Activated naive CD4-positive, alpha-beta T cell treated with anti-CD3 and anti-CD28 coated beads for 36 hours (primary cell): ENCODE measurements at regions not wholly inside any gene's neighbourhood (a gene's known extent, or its start where the extent isn't known, plus 50 kb on each side); places are given as distances from the start of the nearest gene placed in this dataset.

ENCODE experiments used
- CTCF ChIA-PET: fragments of 350-600 bp; sonication (Branson Sonifier 250); formaldehyde crosslinking; loops from one replicate; lab custom pipeline; 2021; ENCODE audit warnings: antibody characterized with exemption; lab: Charles Lee
- DNase-seq: peaks from one replicate; pipeline ENCODE4 v3.0.0-alpha.2; 2020
- H3K27ac Mint-ChIP-seq: one replicate; pipeline ENCODE4 v1.8.0; 2021; ENCODE audit warnings: mild to moderate bottlenecking, mixed read lengths
- H3K27me3 Mint-ChIP-seq: one replicate; pipeline ENCODE4 v1.8.0; 2021; ENCODE audit warnings: low read depth, mixed read lengths
- H3K36me3 Mint-ChIP-seq: one replicate; pipeline ENCODE4 v1.8.0; 2021; ENCODE audit warnings: low read depth, mixed read lengths
- H3K4me1 Mint-ChIP-seq: one replicate; pipeline ENCODE4 v1.8.0; 2021; ENCODE audit warnings: low read depth, mixed read lengths
- H3K4me3 Mint-ChIP-seq: one replicate; pipeline ENCODE4 v1.8.0; 2021; ENCODE audit warnings: mild to moderate bottlenecking, moderate library complexity, mixed read lengths
- H3K9me3 Mint-ChIP-seq: one replicate; pipeline ENCODE4 v1.8.0; 2021; ENCODE audit warnings: mixed read lengths
- intact Hi-C: fragments of 100-400 bp; cut with micrococcal nuclease; formaldehyde crosslinking; loops from one replicate; pipeline ENCODE4 v1.15.1; 2023

GRCh38 chr2:152867397-152867796, 149.0 kb downstream of the ARL6IP6 start:
- CTCF ChIA-PET = no interaction called here
- H3K36me3 Mint-ChIP-seq = no peaks in the 10 kb centered on the region
- DNase-seq = no peak
- H3K27me3 Mint-ChIP-seq = no peaks in the 10 kb centered on the region
- no peak overlapping the region for H3K4me3 Mint-ChIP-seq
- intact Hi-C loops = loop anchor here (10.0 kb wide), 1 partner anchor 647 kb away; no protein-coding TSS in a partner anchor
- peaks cover 6% of the 10 kb centered on the region for H3K9me3 Mint-ChIP-seq
- no peak overlapping the region for H3K27ac Mint-ChIP-seq
- no peaks in the 10 kb centered on the region for H3K4me1 Mint-ChIP-seq

- Mint-ChIP-seq H3K27me3 (peaks cover 3% of the 10 kb centered on the region), H3K9me3 (peaks cover 20% of the 10 kb centered on the region), H3K4me3 (no peak overlapping the region), H3K36me3 (peaks cover 3% of the 10 kb centered on the region), H3K4me1 (no peaks in the 10 kb centered on the region), H3K27ac (no peak overlapping the region)
- DNase-seq = no peak
- CTCF ChIA-PET = no interaction called here
- intact Hi-C loops = loop anchor here (10.0 kb wide), 1 partner anchor 650 kb away; no protein-coding TSS in a partner anchor
Observed at GRCh38 chr2:152864601-152865149, 146.3 kb downstream of the ARL6IP6 start.

GRCh38 chr2:152863826-152864225, 145.4 kb downstream of the ARL6IP6 start:
- CTCF ChIA-PET = no interaction called here
- peaks cover 3% of the 10 kb centered on the region for H3K36me3 Mint-ChIP-seq
- H3K4me1 Mint-ChIP-seq = no peaks in the 10 kb centered on the region
- DNase-seq = no peak
- H3K27me3 Mint-ChIP-seq = peaks cover 5% of the 10 kb centered on the region
- no peak overlapping the region for H3K27ac Mint-ChIP-seq
- peaks cover 20% of the 10 kb centered on the region for H3K9me3 Mint-ChIP-seq
- no peak overlapping the region for H3K4me3 Mint-ChIP-seq
- intact Hi-C loops = loop anchor here (10.0 kb wide), 1 partner anchor 651 kb away; no protein-coding TSS in a partner anchor

GRCh38 chr2:152861349-152861942, 143.0 kb downstream of the ARL6IP6 start:
- CTCF ChIA-PET = interaction anchor here (0.6 to 2.0 kb wide), 4 partner anchors 11 to 327 kb away, joined by 3 to 5 read pairs (median 4); no protein-coding TSS in a partner anchor
- peaks cover 3% of the 10 kb centered on the region for H3K36me3 Mint-ChIP-seq
- intact Hi-C loops = loop anchor here (10.0 kb wide), 1 partner anchor 653 kb away; no protein-coding TSS in a partner anchor
- H3K4me1 Mint-ChIP-seq = no peaks in the 10 kb centered on the region
- no peak overlapping the region for H3K27ac Mint-ChIP-seq
- peaks cover 20% of the 10 kb centered on the region for H3K9me3 Mint-ChIP-seq
- H3K4me3 Mint-ChIP-seq = no peak overlapping the region
- peaks cover 8% of the 10 kb centered on the region for H3K27me3 Mint-ChIP-seq
- DNase-seq = peak; percentile 18

GRCh38 chr2:152858594-152859265, 140.3 kb downstream of the ARL6IP6 start:
- H3K36me3 Mint-ChIP-seq = peaks cover 3% of the 10 kb centered on the region
- intact Hi-C loops = no loop called here
- no peak overlapping the region for H3K4me3 Mint-ChIP-seq
- peaks cover 18% of the 10 kb centered on the region for H3K9me3 Mint-ChIP-seq
- DNase-seq = no peak
- peaks cover 13% of the 10 kb centered on the region for H3K27me3 Mint-ChIP-seq
- H3K27ac Mint-ChIP-seq = no peak overlapping the region
- no peaks in the 10 kb centered on the region for H3K4me1 Mint-ChIP-seq
- CTCF ChIA-PET = interaction anchor here (0.7 kb wide), 1 partner anchor 1144 kb away, joined by 3 read pairs; no protein-coding TSS in a partner anchor

- Mint-ChIP-seq H3K27me3 (peaks cover 12% of the 10 kb centered on the region), H3K9me3 (peaks cover 1% of the 10 kb centered on the region), H3K4me3 (no peak overlapping the region), H3K4me1 (no peaks in the 10 kb centered on the region), H3K27ac (no peak overlapping the region), H3K36me3 (no peaks in the 10 kb centered on the region)
- no peak for DNase-seq
- intact Hi-C loops = no loop called here
- CTCF ChIA-PET = interaction anchor here (0.5 to 0.6 kb wide), 2 partner anchors 40 to 1278 kb away, joined by 3 to 4 read pairs; no protein-coding TSS in a partner anchor
Observed at GRCh38 chr2:152846697-152847470, 128.5 kb downstream of the ARL6IP6 start.

GRCh38 chr2:152835674-152836073, 117.3 kb downstream of the ARL6IP6 start:
- H3K4me3 Mint-ChIP-seq = no peak overlapping the region
- H3K4me1 Mint-ChIP-seq = no peaks in the 10 kb centered on the region
- intact Hi-C loops = no loop called here
- no peak overlapping the region for H3K27ac Mint-ChIP-seq
- peaks cover 2% of the 10 kb centered on the region for H3K9me3 Mint-ChIP-seq
- H3K36me3 Mint-ChIP-seq = no peaks in the 10 kb centered on the region
- CTCF ChIA-PET = interaction anchor here (0.7 kb wide), 1 partner anchor 406 kb away, joined by 4 read pairs; no protein-coding TSS in a partner anchor
- no peaks in the 10 kb centered on the region for H3K27me3 Mint-ChIP-seq
- no peak for DNase-seq

- no peak for DNase-seq
- Mint-ChIP-seq H3K4me1 (no peaks in the 10 kb centered on the region), H3K9me3 (no peaks in the 10 kb centered on the region), H3K27me3 (no peaks in the 10 kb centered on the region), H3K27ac (no peak overlapping the region), H3K36me3 (no peaks in the 10 kb centered on the region), H3K4me3 (no peak overlapping the region)
- intact Hi-C loops = no loop called here
- CTCF ChIA-PET = no interaction called here
Observed at GRCh38 chr2:152827944-152828343, 109.5 kb downstream of the ARL6IP6 start.

GRCh38 chr2:152826581-152827279, 108.3 kb downstream of the ARL6IP6 start:
- CTCF ChIA-PET = no interaction called here
- DNase-seq = no peak
- Mint-ChIP-seq H3K36me3 (no peaks in the 10 kb centered on the region), H3K9me3 (no peaks in the 10 kb centered on the region), H3K4me3 (no peak overlapping the region), H3K27me3 (no peaks in the 10 kb centered on the region), H3K4me1 (no peaks in the 10 kb centered on the region), H3K27ac (no peak overlapping the region)
- intact Hi-C loops = no loop called here

GRCh38 chr2:152825834-152826233, 107.4 kb downstream of the ARL6IP6 start:
- CTCF ChIA-PET = no interaction called here
- intact Hi-C loops = no loop called here
- no peak for DNase-seq
- H3K36me3 Mint-ChIP-seq = no peaks in the 10 kb centered on the region
- H3K4me1 Mint-ChIP-seq = no peaks in the 10 kb centered on the region
- H3K27me3 Mint-ChIP-seq = peaks cover 2% of the 10 kb centered on the region
- H3K27ac Mint-ChIP-seq = no peak overlapping the region
- H3K4me3 Mint-ChIP-seq = no peak overlapping the region
- H3K9me3 Mint-ChIP-seq = no peaks in the 10 kb centered on the region

- no peak for DNase-seq
- Mint-ChIP-seq H3K4me1 (no peaks in the 10 kb centered on the region), H3K27me3 (peaks cover 2% of the 10 kb centered on the region), H3K4me3 (no peak overlapping the region), H3K9me3 (no peaks in the 10 kb centered on the region), H3K36me3 (no peaks in the 10 kb centered on the region), H3K27ac (no peak overlapping the region)
- CTCF ChIA-PET = no interaction called here
- intact Hi-C loops = no loop called here
Observed at GRCh38 chr2:152823905-152824304, 105.5 kb downstream of the ARL6IP6 start.
